H1 (cell line): ENCODE measurements at regions not wholly inside any gene's neighbourhood (a gene's known extent, or its start where the extent isn't known, plus 50 kb on each side); places are given as distances from the start of the nearest gene placed in this dataset.

Experiments used
- CTCF ChIA-PET: fragments of 300-600 bp; sonication (Branson Sonifier 250); formaldehyde crosslinking; loops from one replicate; lab custom pipeline; 2021; ENCODE audit not compliant: partially characterized antibody; lab: Charles Lee
- POLR2A ChIA-PET: fragments of 300-600 bp; sonication (Branson Sonifier 250); formaldehyde crosslinking; loops from one replicate; lab custom pipeline; 2021; ENCODE audit warnings: inconsistent platforms; ENCODE audit not compliant: partially characterized antibody; lab: Charles Lee
- DNase-seq, 2 experiments: peaks; one replicate each; pipeline versions ENCODE4 v3.0.0 to v3.0.0-alpha.2; 2010 to 2022; ENCODE audit warnings: low spot score in 2 of 2, low read depth in 1 of 2, mixed read lengths in 1 of 2
- FAIRE-seq: peaks from 2 replicates; lab custom pipeline; 2011; peaks lifted over from hg19 to GRCh38; lab: Jason Lieb, UNC
- H2AFZ ChIP-seq: 2 replicates; pipeline ENCODE4 v1.8.1; 2012; ENCODE audit warnings: low read length, inconsistent platforms
- H2AK5ac ChIP-seq: 2 replicates; pipeline ENCODE4 v1.6.1; 2013; ENCODE audit warnings: low read depth, low read length
- H2BK120ac ChIP-seq: replicated peaks from 2 replicates; pipeline ENCODE3; 2013; ENCODE audit warnings: low read depth, low read length, inconsistent platforms
- H2BK12ac ChIP-seq: 2 replicates; pipeline ENCODE4 v1.6.1; 2013; ENCODE audit warnings: low read depth, low read length
- H2BK15ac ChIP-seq: 2 replicates; pipeline ENCODE4 v1.6.1; 2013; ENCODE audit warnings: low read length
- H2BK20ac ChIP-seq: 2 replicates; pipeline ENCODE4 v1.6.1; 2013; ENCODE audit warnings: low read length
- H2BK5ac ChIP-seq: 2 replicates; pipeline ENCODE4 v1.6.1; 2013; ENCODE audit warnings: low read depth, low read length
- H3K14ac ChIP-seq: 2 replicates; pipeline ENCODE4 v1.6.1; 2013; ENCODE audit warnings: inconsistent platforms; ENCODE audit not compliant: insufficient read length
- H3K18ac ChIP-seq: 2 replicates; pipeline ENCODE4 v1.6.1; 2013; ENCODE audit warnings: low read length; ENCODE audit errors: extremely low read depth
- H3K23ac ChIP-seq: 2 replicates; pipeline ENCODE4 v1.6.1; 2013; ENCODE audit warnings: inconsistent platforms; ENCODE audit not compliant: insufficient read length
- H3K23me2 ChIP-seq: 2 replicates; pipeline ENCODE4 v1.6.1; 2013; ENCODE audit warnings: low read depth, low read length
- H3K27ac ChIP-seq: 2 replicates; pipeline ENCODE4 v1.6.1; 2011; ENCODE audit warnings: low read depth, low read length, inconsistent platforms
- H3K27me3 ChIP-seq, 4 experiments: replicated peaks in 1 of 4; 1 replicate in 1 of 4; 2 replicates in 3 of 4; pipeline versions ENCODE4 v1.6.1 to v1.8.1; 2011 to 2013; ENCODE audit warnings: low read length in 3 of 4, mild to moderate bottlenecking in 3 of 4, inconsistent platforms in 2 of 4, mixed read lengths in 2 of 4, moderate library complexity in 1 of 4; ENCODE audit not compliant: control insufficient read depth in 3 of 4, insufficient read depth in 3 of 4; ENCODE audit errors: extremely low read depth in 1 of 4
- H3K36me3 ChIP-seq, 4 experiments: 2 replicates each; pipeline versions ENCODE4 v1.6.1 to v1.8.1; 2011 to 2013; ENCODE audit warnings: mild to moderate bottlenecking in 4 of 4, low read length in 3 of 4, moderate library complexity in 2 of 4, control low read depth in 1 of 4, inconsistent platforms in 1 of 4; ENCODE audit not compliant: insufficient read depth in 4 of 4, control insufficient read depth in 2 of 4
- H3K4ac ChIP-seq: replicated peaks from 2 replicates; pipeline ENCODE3; 2013; ENCODE audit warnings: low read length, low read depth, mixed read lengths, inconsistent platforms; ENCODE audit not compliant: insufficient read length
- H3K4me1 ChIP-seq, 4 experiments: replicated peaks in 1 of 4; 1 replicate in 1 of 4; 2 replicates in 3 of 4; pipeline versions ENCODE4 v1.6.1 to v1.8.1; 2011 to 2013; ENCODE audit warnings: low read length in 3 of 4, inconsistent platforms in 2 of 4, mixed read lengths in 1 of 4; ENCODE audit not compliant: insufficient read depth in 4 of 4, control insufficient read depth in 3 of 4
- H3K4me2 ChIP-seq, 2 experiments: 2 replicates each; pipeline versions ENCODE4 v1.6.1 to v1.8.1; 2011 to 2013; ENCODE audit warnings: low read depth in 2 of 2, low read length in 2 of 2, control low read depth in 1 of 2, inconsistent platforms in 1 of 2, mild to moderate bottlenecking in 1 of 2; ENCODE audit not compliant: insufficient read depth in 1 of 2
- H3K4me3 ChIP-seq, 4 experiments: fragments of 200-600, 300-600 bp in 1 of 4; sonication (generic), shearing (Covaris generic), sonication (Bioruptor Twin) in 1 of 4; 2 replicates each; pipeline versions ENCODE4 v1.5.1 to v1.8.1; 2011 to 2016; ENCODE audit warnings: low read length in 4 of 4, low read depth in 3 of 4, control low read depth in 2 of 4, inconsistent platforms in 2 of 4, mild to moderate bottlenecking in 2 of 4, mixed read lengths in 1 of 4, moderate library complexity in 1 of 4; ENCODE audit not compliant: insufficient read depth in 2 of 4; ENCODE audit errors: extremely low read depth in 1 of 4
- H3K56ac ChIP-seq: replicated peaks from 2 replicates; pipeline ENCODE3; 2013; ENCODE audit warnings: low read depth, mild to moderate bottlenecking, mixed read lengths, low read length, inconsistent platforms; ENCODE audit not compliant: insufficient read length
- H3K79me1 ChIP-seq: 2 replicates; pipeline ENCODE4 v1.6.1; 2013; ENCODE audit warnings: low read depth, low read length, control low read depth
- H3K79me2 ChIP-seq, 2 experiments: 2 replicates each; pipeline versions ENCODE4 v1.6.1 to v1.8.1; 2012 to 2013; ENCODE audit warnings: low read length in 2 of 2, mild to moderate bottlenecking in 2 of 2, inconsistent platforms in 1 of 2; ENCODE audit not compliant: insufficient read depth in 2 of 2, control insufficient read depth in 1 of 2
- H3K9ac ChIP-seq, 4 experiments: replicated peaks in 1 of 4; 1 replicate in 1 of 4; 2 replicates in 3 of 4; pipeline versions ENCODE4 v1.6.1 to v1.8.1; 2011 to 2013; ENCODE audit warnings: low read depth in 3 of 4, low read length in 3 of 4, control low read depth in 2 of 4, mild to moderate bottlenecking in 2 of 4, moderate library complexity in 2 of 4, inconsistent platforms in 1 of 4; ENCODE audit errors: extremely low read depth in 1 of 4
- H3K9me3 ChIP-seq, 2 experiments: 2 replicates each; pipeline versions ENCODE4 v1.6.1 to v1.8.1; 2012 to 2013; ENCODE audit warnings: mild to moderate bottlenecking in 2 of 2, moderate library complexity in 2 of 2, control low read depth in 1 of 2, inconsistent platforms in 1 of 2, low read depth in 1 of 2, low read length in 1 of 2, mixed read lengths in 1 of 2; ENCODE audit not compliant: insufficient read depth in 2 of 2
- H4K20me1 ChIP-seq, 2 experiments: replicated peaks in 1 of 2; 2 replicates each; pipeline versions ENCODE3 to v1.8.1; 2011 to 2013; ENCODE audit warnings: inconsistent platforms in 2 of 2, low read length in 2 of 2, mild to moderate bottlenecking in 1 of 2; ENCODE audit not compliant: insufficient read depth in 2 of 2, control insufficient read depth in 1 of 2
- H4K5ac ChIP-seq: 2 replicates; pipeline ENCODE4 v1.6.1; 2013; ENCODE audit warnings: low read length, low read depth, mixed read lengths, inconsistent platforms; ENCODE audit not compliant: insufficient read length
- H4K8ac ChIP-seq: 2 replicates; pipeline ENCODE4 v1.8.0; 2013; ENCODE audit warnings: mild to moderate bottlenecking, moderate library complexity, low read length, inconsistent platforms; ENCODE audit not compliant: insufficient read depth; ENCODE audit errors: extremely low read depth
- H4K91ac ChIP-seq: replicated peaks from 2 replicates; pipeline ENCODE3; 2013; ENCODE audit warnings: low read length, mixed read lengths, inconsistent platforms; ENCODE audit not compliant: insufficient read length
- CTBP2 ChIP-seq: IDR thresholded peaks from 2 replicates; pipeline ENCODE4 v1.7.0; 2011; ENCODE audit warnings: borderline replicate concordance, mild to moderate bottlenecking, moderate library complexity, mixed read lengths, low read length; ENCODE audit not compliant: insufficient read depth, insufficient read length
- RAD21 ChIP-seq, 2 experiments: IDR thresholded peaks in 1 of 2; conservative IDR thresholded peaks in 1 of 2; 2 replicates each; pipeline ENCODE4 v1.6.1; 2011; ENCODE audit warnings: low read depth in 2 of 2, low read length in 2 of 2, improper control_type of control experiment in 1 of 2, inconsistent platforms in 1 of 2, mild to moderate bottlenecking in 1 of 2, moderate library complexity in 1 of 2
- whole genome bisulfite sequencing, 2 experiments: shearing (Covaris generic) in 1 of 2; methylation state at CpG; one replicate each; pipeline versions ENCODE4 v1.1.6 to v1.1.7; 2013 to 2015; ENCODE audit warnings: low lambda C conversion rate in 2 of 2, mixed read lengths in 2 of 2, inconsistent platforms in 1 of 2, low coverage in 1 of 2, missing lambda C conversion rate in 1 of 2; ENCODE audit not compliant: insufficient replicate concordance in 2 of 2, insufficient coverage in 1 of 2, insufficient read length in 1 of 2; ENCODE audit errors: extremely low coverage in 1 of 2, missing lambda C conversion rate in 1 of 2; 5-methylcytosine and 5-hydroxymethylcytosine counted together

- FAIRE-seq (no peak), DNase-seq (peak; percentile 36 to 69)
- H3K23ac ChIP-seq: no peak overlapping the region
- no peak overlapping the region for H2BK15ac ChIP-seq
- no peak overlapping the region for H3K4ac ChIP-seq
- H3K4me1 ChIP-seq: peaks cover 3 to 16% (median 8%) of the 10 kb centered on the region in 4 experiments
- no peaks in the 10 kb centered on the region for H3K23me2 ChIP-seq
- POLR2A ChIA-PET: no interaction called here
- WGBS, 2 experiments: 44% methylated on average over 14 of the region's 14 CpGs; no CpG with 5 or more reads in 1 of the 2 experiments
- H3K79me2 ChIP-seq: no peaks in the 10 kb centered on the region
- no peak overlapping the region for H4K8ac ChIP-seq
- CTCF ChIA-PET: interaction anchor here (0.8 to 2.7 kb wide), 7 partner anchors 10 to 397 kb away, joined by 3 to 11 read pairs (median 3); no protein-coding TSS in a partner anchor
- H3K56ac ChIP-seq: no peak overlapping the region
- peaks cover 2 to 3% of the 10 kb centered on the region in 2 experiments; a peak in 1 of 4 replicates for H3K9me3 ChIP-seq
- peak overlapping the region; percentile 90 for H3K18ac ChIP-seq
- H3K27me3 ChIP-seq: no peaks in the 10 kb centered on the region; a peak in 1 of 7 replicates
- H3K4me3 ChIP-seq: no peak overlapping the region
- TF ChIP-seq RAD21 (IDR thresholded peaks at IDR 0.05 in 1 of 2, conservative IDR thresholded peaks at IDR 0.05 in 1 of 2; ENCODE audit: low read depth in 2 of 2, low read length in 2 of 2): 0 out of 4 replicates have a peak, but pooled peaks of 1 of the 2 experiments have one; percentile 13
- no peak for TF ChIP-seq CTBP2
- no peak overlapping the region for H2AK5ac ChIP-seq
- peak overlapping the region; percentile 89 for H2BK12ac ChIP-seq
- H2BK120ac ChIP-seq: peak overlapping the region; percentile 52
- 0 out of 2 replicates have a peak overlapping the region, but pooled peaks have one; percentile 80 for H2BK20ac ChIP-seq
- no peak overlapping the region for H3K9ac ChIP-seq
- no peaks in the 10 kb centered on the region for H4K20me1 ChIP-seq
- no peak overlapping the region for H3K14ac ChIP-seq
- H3K36me3 ChIP-seq: no peaks in the 10 kb centered on the region
- H2AFZ ChIP-seq: peak overlapping the region; percentile 55
- H4K5ac ChIP-seq: peak overlapping the region; percentile 34
- peak overlapping the region; percentile 2 for H4K91ac ChIP-seq
- no peaks in the 10 kb centered on the region for H3K79me1 ChIP-seq
- no peak overlapping the region for H3K27ac ChIP-seq
- peak overlapping the region in 1 of 2 experiments; percentile 8; a peak in 2 of 4 replicates for H3K4me2 ChIP-seq
- peak overlapping the region; percentile 46; the same call in 1 of the 2 replicates for H2BK5ac ChIP-seq
These were observed 84.3 kb upstream of the DIO3 start for GRCh38 chr14:101476916-101477553.
